ENCODE measurements at regions not wholly inside any gene's neighbourhood (a gene's known extent, or its start where the extent isn't known, plus 50 kb on each side); places are given as distances from the start of the nearest gene placed in this dataset.

DNA sequence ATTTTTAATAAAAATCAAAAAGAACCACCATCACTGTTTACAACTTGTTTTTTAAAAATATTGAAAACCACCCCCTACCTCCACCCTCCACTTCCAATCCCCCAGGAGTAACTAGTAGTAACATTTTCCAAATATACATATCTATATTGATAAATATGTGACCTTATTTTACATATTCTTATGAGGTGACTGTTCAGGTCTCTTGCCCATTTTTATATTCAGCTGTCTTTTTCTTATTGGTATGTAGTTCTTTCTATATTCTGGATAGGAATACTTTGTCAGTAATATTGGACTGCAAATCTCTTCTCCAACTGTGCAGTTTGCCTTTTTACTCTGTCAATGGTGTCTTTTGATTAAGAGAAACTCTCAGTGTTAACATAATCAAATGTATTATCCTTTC, 59.0 kb upstream of the EIF5 start:
- H3K27ac ChIP-seq (ENCODE audit: low read depth, low read length): no peak overlapping the region
- no peak overlapping the region for H2AK5ac ChIP-seq (ENCODE audit: low read depth, low read length)
- no peaks in the 10 kb centered on the region for H3K79me1 ChIP-seq (ENCODE audit: low read depth, low read length)
- H2BK20ac ChIP-seq (ENCODE audit: low read length): no peak overlapping the region
- H3K4me3 ChIP-seq (ENCODE audit: extremely low read depth in 1 of 4, insufficient read depth in 2 of 4, low read depth in 3 of 4, low read length in 4 of 4): no peak overlapping the region
- ChIA-PET POLR2A (ENCODE audit: partially characterized antibody) (no interaction called here), CTCF (ENCODE audit: partially characterized antibody) (no interaction called here)
- no peak overlapping the region for H4K8ac ChIP-seq (ENCODE audit: extremely low read depth, insufficient read depth, low read length)
- H3K36me3 ChIP-seq (ENCODE audit: control insufficient read depth in 2 of 4, insufficient read depth in 4 of 4, low read length in 3 of 4): no peaks in the 10 kb centered on the region
- FAIRE-seq: no peak
- no peak overlapping the region for H3K18ac ChIP-seq (ENCODE audit: extremely low read depth, low read length)
- no peak overlapping the region for H3K4me2 ChIP-seq (ENCODE audit: insufficient read depth in 1 of 2, low read depth in 2 of 2, low read length in 2 of 2)
- no peak overlapping the region for H2BK15ac ChIP-seq (ENCODE audit: low read length)
- no peaks in the 10 kb centered on the region; a peak in 1 of 4 replicates for H3K9me3 ChIP-seq (ENCODE audit: insufficient read depth in 2 of 2, low read depth in 1 of 2, low read length in 1 of 2)
- H4K5ac ChIP-seq (ENCODE audit: insufficient read length, low read depth, low read length): no peak overlapping the region
- no peak overlapping the region for H3K23ac ChIP-seq (ENCODE audit: insufficient read length)
- no peak for TF ChIP-seq TAF7 (optimal IDR thresholded peaks at IDR 0.05; ENCODE audit: borderline replicate concordance, low read depth, low read length)
- no peak for TF ChIP-seq ASH2L (IDR thresholded peaks at IDR 0.05; ENCODE audit: low read length)
- TF ChIP-seq TEAD4 (IDR thresholded peaks at IDR 0.05; ENCODE audit: low read depth, low read length): no peak
- no peak for TF ChIP-seq SIX5 (IDR thresholded peaks at IDR 0.05; ENCODE audit: low read depth, low read length)
- no peak for TF ChIP-seq CHD1 (IDR thresholded peaks at IDR 0.05; ENCODE audit: low read depth, low read length)
- no peak for TF ChIP-seq KDM5A (IDR thresholded peaks at IDR 0.05; ENCODE audit: low read length)
- TF ChIP-seq KDM4A (IDR thresholded peaks at IDR 0.05; ENCODE audit: low read depth, low read length, severe bottlenecking): no peak
- peaks cover 7% of the 10 kb centered on the region; the same call in 1 of the 2 replicates for H3K23me2 ChIP-seq (ENCODE audit: low read depth, low read length)
- H3K4me1 ChIP-seq (replicated peaks in 1 of 4; ENCODE audit: control insufficient read depth in 3 of 4, insufficient read depth in 4 of 4, low read length in 3 of 4): peaks cover 0 to 6% (median 0%) of the 10 kb centered on the region in 4 experiments; a peak in 4 of 7 replicates
- H4K20me1 ChIP-seq (replicated peaks in 1 of 2; ENCODE audit: control insufficient read depth in 1 of 2, insufficient read depth in 2 of 2, low read length in 2 of 2): no peaks in the 10 kb centered on the region
- no peak overlapping the region for H2BK12ac ChIP-seq (ENCODE audit: low read depth, low read length)
- H3K9ac ChIP-seq (replicated peaks in 1 of 4; ENCODE audit: extremely low read depth in 1 of 4, low read depth in 3 of 4, low read length in 3 of 4): no peak overlapping the region
- no peak overlapping the region for H2BK5ac ChIP-seq (ENCODE audit: low read depth, low read length)
- H3K4ac ChIP-seq (replicated peaks; ENCODE audit: insufficient read length, low read depth, low read length): no peak overlapping the region
- no peaks in the 10 kb centered on the region for H3K79me2 ChIP-seq (ENCODE audit: control insufficient read depth in 1 of 2, insufficient read depth in 2 of 2, low read length in 2 of 2)
- no peak overlapping the region for H4K91ac ChIP-seq (replicated peaks; ENCODE audit: insufficient read length, low read length)
- DNase-seq (ENCODE audit: low read depth in 1 of 2, low spot score in 2 of 2): no peak
- H2BK120ac ChIP-seq (replicated peaks; ENCODE audit: low read depth, low read length): no peak overlapping the region
- no peak overlapping the region for H2AFZ ChIP-seq (ENCODE audit: low read length)
- no peak overlapping the region for H3K14ac ChIP-seq (ENCODE audit: insufficient read length)
- H3K56ac ChIP-seq (replicated peaks; ENCODE audit: insufficient read length, low read depth, low read length): no peak overlapping the region
- peaks cover 0 to 20% (median 11%) of the 10 kb centered on the region in 4 experiments; a peak in 5 of 7 replicates for H3K27me3 ChIP-seq (replicated peaks in 1 of 4; ENCODE audit: control insufficient read depth in 3 of 4, extremely low read depth in 1 of 4, insufficient read depth in 3 of 4, low read length in 3 of 4)
